Lower lobe of right lung (tissue), 2 donors: ENCODE measurements at regions not wholly inside any gene's neighbourhood (a gene's known extent, or its start where the extent isn't known, plus 50 kb on each side); places are given as distances from the start of the nearest gene placed in this dataset.

ENCODE experiments used
- ATAC-seq, 2 donors: fragments of 200-7000 bp; cut with Tn5 transposase; one replicate each; pipeline ENCODE4 v1.9.1; 2020 to 2022; ENCODE audit warnings: mild to moderate bottlenecking in 2 of 2, moderate library complexity in 2 of 2
- DNase-seq: peaks from one replicate; pipeline ENCODE4 v3.0.0-alpha.2; 2020
- H3K27ac ChIP-seq: fragments of 200-600 bp; one replicate; pipeline ENCODE4 v1.8.0; 2022
- H3K27me3 ChIP-seq: fragments of 200-600 bp; one replicate; pipeline ENCODE4 v1.8.0; 2022; ENCODE audit warnings: low read depth
- H3K36me3 ChIP-seq: fragments of 200-600 bp; one replicate; pipeline ENCODE4 v1.8.0; 2022; ENCODE audit warnings: mild to moderate bottlenecking
- H3K4me1 ChIP-seq: fragments of 200-600 bp; one replicate; pipeline ENCODE4 v1.8.0; 2022
- H3K4me3 ChIP-seq: fragments of 200-600 bp; one replicate; pipeline ENCODE4 v1.8.0; 2022; ENCODE audit warnings: mild to moderate bottlenecking
- H3K9me3 ChIP-seq: fragments of 200-600 bp; one replicate; pipeline ENCODE4 v1.8.0; 2022
- CTCF ChIP-seq: fragments of 200-600 bp; IDR thresholded peaks from one replicate; pipeline ENCODE4 v1.8.0; 2022; ENCODE audit warnings: antibody characterized with exemption, mild to moderate bottlenecking
- intact Hi-C: fragments of 100-400 bp; cut with DNase I; formaldehyde crosslinking; loops from one replicate; pipeline ENCODE4 v1.11.0; 2022
- donor health status: DM: no; HTN: yes; CAD: no; lungs with severe emphysema.

GRCh38 chr2:185638771-185639170, 99.8 kb upstream of the FSIP2 start:
- H3K4me3 ChIP-seq: no peak overlapping the region
- intact Hi-C loops: no loop called here
- ATAC-seq (no peak), DNase-seq (no peak)
- no peaks in the 10 kb centered on the region for H3K4me1 ChIP-seq
- no peak overlapping the region for H3K27ac ChIP-seq
- no peaks in the 10 kb centered on the region for H3K9me3 ChIP-seq
- H3K36me3 ChIP-seq: no peaks in the 10 kb centered on the region
- no peak for TF ChIP-seq CTCF
- no peaks in the 10 kb centered on the region for H3K27me3 ChIP-seq

DNA sequence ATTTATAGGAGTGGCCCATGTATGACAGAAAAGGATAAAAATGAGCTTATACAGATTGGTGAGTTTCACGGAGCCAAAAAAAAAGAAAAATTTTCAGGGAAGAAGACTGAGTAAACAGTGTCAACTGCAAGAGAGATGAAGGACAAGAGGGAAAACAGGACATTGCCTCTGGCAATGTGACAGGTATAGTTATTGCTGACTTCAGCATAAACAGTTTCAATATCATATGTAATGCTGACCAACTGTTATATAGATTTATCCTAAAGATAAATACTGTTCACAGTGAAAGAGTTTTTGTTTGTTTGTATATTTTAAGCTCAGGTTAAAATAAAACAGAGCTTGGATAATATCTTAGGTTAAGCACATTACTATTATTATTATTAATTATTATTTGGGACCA, 98.0 kb upstream of the FSIP2 start:
- H3K9me3 ChIP-seq: no peaks in the 10 kb centered on the region
- ATAC-seq (no peak), DNase-seq (no peak)
- H3K27me3 ChIP-seq: no peaks in the 10 kb centered on the region
- no peaks in the 10 kb centered on the region for H3K36me3 ChIP-seq
- H3K27ac ChIP-seq: no peak overlapping the region
- H3K4me3 ChIP-seq: no peak overlapping the region
- intact Hi-C loops: no loop called here
- TF ChIP-seq CTCF: no peak
- H3K4me1 ChIP-seq: no peaks in the 10 kb centered on the region

DNA sequence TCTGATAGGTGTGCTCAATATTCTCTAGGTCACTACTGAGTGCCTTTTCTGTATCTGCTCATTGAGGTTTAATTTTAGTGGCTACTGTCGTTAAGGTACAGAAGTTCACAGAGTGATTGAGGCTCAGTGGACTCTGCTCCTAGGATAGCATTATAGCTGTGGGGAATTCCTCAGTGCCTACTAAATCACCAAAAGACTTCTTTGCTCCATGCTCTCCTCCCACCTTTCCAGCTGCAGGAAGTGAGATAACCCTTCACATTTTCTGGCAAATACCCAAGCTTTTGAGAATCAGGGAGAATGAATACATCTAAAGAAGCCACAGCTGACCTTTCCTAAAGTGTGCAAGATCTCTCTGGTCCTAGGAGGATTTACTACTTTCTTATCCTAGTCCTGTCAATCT, 95.2 kb upstream of the FSIP2 start:
- no peaks in the 10 kb centered on the region for H3K27me3 ChIP-seq
- TF ChIP-seq CTCF: no peak
- no peak for ATAC-seq
- H3K9me3 ChIP-seq: no peaks in the 10 kb centered on the region
- H3K4me1 ChIP-seq: no peaks in the 10 kb centered on the region
- no peak for DNase-seq
- H3K27ac ChIP-seq: no peak overlapping the region
- H3K36me3 ChIP-seq: no peaks in the 10 kb centered on the region
- intact Hi-C loops: no loop called here
- H3K4me3 ChIP-seq: no peak overlapping the region

- Histone ChIP-seq H3K27ac (no peak overlapping the region), H3K36me3 (no peaks in the 10 kb centered on the region), H3K9me3 (no peaks in the 10 kb centered on the region), H3K4me1 (no peaks in the 10 kb centered on the region), H3K27me3 (no peaks in the 10 kb centered on the region), H3K4me3 (no peak overlapping the region)
- no peak for DNase-seq
- no peak for TF ChIP-seq CTCF
- intact Hi-C loops: no loop called here
- ATAC-seq: no peak
These were observed 93.8 kb upstream of the FSIP2 start for GRCh38 chr2:185644828-185645227.

DNA sequence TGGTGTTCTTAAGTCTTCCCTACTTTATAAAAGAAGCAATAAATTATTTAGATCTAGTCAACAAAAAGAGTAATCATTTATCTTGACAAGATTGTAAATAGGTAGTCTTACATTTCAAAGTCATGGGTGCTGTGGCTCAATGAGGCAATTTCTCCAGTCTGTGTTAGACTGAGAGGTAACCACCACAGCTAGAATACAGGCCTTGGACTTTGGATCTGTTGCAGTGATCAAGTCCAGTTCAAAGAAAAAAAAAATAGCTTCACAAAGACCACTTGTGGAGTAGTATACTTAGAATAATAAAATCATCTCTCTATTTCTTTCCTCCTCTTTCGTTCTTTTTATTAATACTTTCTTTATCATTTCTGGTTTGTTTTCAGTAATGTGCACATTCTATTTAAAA, 93.1 kb upstream of the FSIP2 start:
- DNase-seq: no peak
- H3K27ac ChIP-seq: no peak overlapping the region
- no peaks in the 10 kb centered on the region for H3K9me3 ChIP-seq
- intact Hi-C loops: no loop called here
- H3K36me3 ChIP-seq: no peaks in the 10 kb centered on the region
- H3K4me3 ChIP-seq: no peak overlapping the region
- H3K4me1 ChIP-seq: no peaks in the 10 kb centered on the region
- no peak for ATAC-seq
- TF ChIP-seq CTCF: no peak
- no peaks in the 10 kb centered on the region for H3K27me3 ChIP-seq

DNA sequence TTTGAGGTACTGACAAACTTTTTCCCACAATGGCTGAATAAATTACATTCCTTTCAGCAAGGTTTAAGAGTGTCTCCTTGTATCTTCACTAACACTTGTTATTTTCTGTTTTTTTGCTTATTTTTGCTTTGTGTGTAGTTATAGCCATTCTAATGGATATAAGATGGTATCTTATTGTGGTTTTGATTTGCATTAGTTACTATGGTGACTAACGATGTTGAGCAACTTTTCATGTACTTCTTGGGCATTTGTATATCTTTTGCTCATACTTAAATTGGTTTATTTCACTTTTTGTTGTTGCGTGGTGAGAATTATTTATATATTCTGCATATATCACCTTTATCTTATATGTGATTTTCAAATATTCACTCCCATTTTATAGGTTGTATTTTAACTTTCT, 79.9 kb upstream of the FSIP2 start:
- H3K27ac ChIP-seq: no peak overlapping the region
- H3K9me3 ChIP-seq: no peaks in the 10 kb centered on the region
- H3K36me3 ChIP-seq: no peaks in the 10 kb centered on the region
- no peak overlapping the region for H3K4me3 ChIP-seq
- no peak for TF ChIP-seq CTCF
- H3K27me3 ChIP-seq: no peaks in the 10 kb centered on the region
- no peak for DNase-seq
- no peaks in the 10 kb centered on the region for H3K4me1 ChIP-seq
- intact Hi-C loops: no loop called here
- no peak for ATAC-seq
